Loucy (cell line): ENCODE measurements at regions not wholly inside any gene's neighbourhood (a gene's known extent, or its start where the extent isn't known, plus 50 kb on each side); places are given as distances from the start of the nearest gene placed in this dataset.

ENCODE experiments used
- H2AFZ ChIP-seq: fragments of 200-600 bp; sonication (generic); 2 replicates; pipeline ENCODE4 v1.6.0; 2016; ENCODE audit warnings: antibody characterized with exemption, mild to moderate bottlenecking, low read length, moderate library complexity
- H3F3A ChIP-seq: fragments of 200-600 bp; 2 replicates; pipeline ENCODE4 v1.6.0; 2016; ENCODE audit warnings: antibody characterized with exemption, low read depth, mild to moderate bottlenecking
- H3K27me3 ChIP-seq: fragments of 200-600 bp; sonication (generic); 2 replicates; pipeline ENCODE4 v1.6.1; 2014; ENCODE audit warnings: low read length, mild to moderate bottlenecking; ENCODE audit not compliant: insufficient read depth, poor library complexity, severe bottlenecking
- H3K36me3 ChIP-seq: fragments of 200-600 bp; sonication (generic); 2 replicates; pipeline ENCODE4 v1.6.1; 2016; ENCODE audit warnings: low read length; ENCODE audit not compliant: insufficient read depth
- H3K4me1 ChIP-seq: fragments of 200-600 bp; sonication (generic); 2 replicates; pipeline ENCODE4 v1.5.1; 2014; ENCODE audit warnings: low read length, mild to moderate bottlenecking; ENCODE audit not compliant: insufficient read depth, poor library complexity, severe bottlenecking
- H3K4me2 ChIP-seq: fragments of 200-600 bp; sonication (generic); 2 replicates; pipeline ENCODE4 v1.6.0; 2014; ENCODE audit warnings: antibody characterized with exemption, low read length, low read depth, mild to moderate bottlenecking; ENCODE audit not compliant: poor library complexity, severe bottlenecking
- H3K4me3 ChIP-seq: fragments of 200-600 bp; sonication (generic); 2 replicates; pipeline ENCODE4 v1.5.1; 2014; ENCODE audit warnings: low read length, mild to moderate bottlenecking, mixed read lengths; ENCODE audit not compliant: poor library complexity, severe bottlenecking
- H3K79me2 ChIP-seq: fragments of 200-600 bp; sonication (generic); 2 replicates; pipeline ENCODE4 v1.6.1; 2014; ENCODE audit warnings: low read length; ENCODE audit not compliant: insufficient read depth
- H3K9ac ChIP-seq: fragments of 200-600 bp; sonication (generic); 2 replicates; pipeline ENCODE4 v1.6.0; 2014; ENCODE audit warnings: mild to moderate bottlenecking, low read depth, low read length, moderate library complexity; ENCODE audit not compliant: poor library complexity, severe bottlenecking
- H3K9me2 ChIP-seq: fragments of 200-600 bp; sonication (generic); replicated peaks from 2 replicates; pipeline ENCODE4 v1.6.1; 2016; ENCODE audit warnings: low read depth, low read length, mixed read lengths
- H3K9me3 ChIP-seq: fragments of 200-600 bp; sonication (generic); 2 replicates; pipeline ENCODE4 v1.6.1; 2014; ENCODE audit warnings: mild to moderate bottlenecking, antibody characterized with exemption, low read length, low read depth; ENCODE audit not compliant: insufficient read depth
- H4K20me1 ChIP-seq: fragments of 200-600 bp; sonication (generic); 2 replicates; pipeline ENCODE4 v1.6.0; 2014; ENCODE audit warnings: antibody characterized with exemption, low read length, mild to moderate bottlenecking; ENCODE audit not compliant: insufficient read depth, poor library complexity, severe bottlenecking
- CTCF ChIP-seq: fragments of 200-600 bp; sonication (generic); conservative IDR thresholded peaks from 2 replicates; pipeline ENCODE4 v1.5.1; 2014; ENCODE audit warnings: mild to moderate bottlenecking, antibody characterized with exemption, low read length
- EZH2phosphoT487 ChIP-seq: fragments of 200-600 bp; IDR thresholded peaks from 2 replicates; pipeline ENCODE4 v1.6.1; 2018; ENCODE audit warnings: antibody characterized with exemption, mild to moderate bottlenecking, moderate library complexity, borderline replicate concordance

GRCh38 chr16:17804857-17805256 lies 334.1 kb upstream of the XYLT1 start:
- Histone ChIP-seq H4K20me1 (no peaks in the 10 kb centered on the region), H3F3A (no peaks in the 10 kb centered on the region), H3K4me3 (no peak overlapping the region), H2AFZ (no peak overlapping the region), H3K79me2 (no peaks in the 10 kb centered on the region), H3K36me3 (no peaks in the 10 kb centered on the region), H3K9ac (no peak overlapping the region), H3K9me3 (no peaks in the 10 kb centered on the region), H3K9me2 (no peaks in the 10 kb centered on the region), H3K4me1 (no peaks in the 10 kb centered on the region), H3K4me2 (no peak overlapping the region), H3K27me3 (no peaks in the 10 kb centered on the region)
- TF ChIP-seq EZH2phosphoT487, result no peak
- no peak for TF ChIP-seq CTCF

- Histone ChIP-seq H3K36me3 (no peaks in the 10 kb centered on the region), H3K79me2 (no peaks in the 10 kb centered on the region), H3K9me2 (no peaks in the 10 kb centered on the region), H3K9ac (no peak overlapping the region), H3K27me3 (no peaks in the 10 kb centered on the region), H3K4me2 (no peak overlapping the region), H4K20me1 (no peaks in the 10 kb centered on the region), H2AFZ (no peak overlapping the region), H3K4me1 (no peaks in the 10 kb centered on the region), H3K9me3 (no peaks in the 10 kb centered on the region), H3K4me3 (no peak overlapping the region), H3F3A (no peaks in the 10 kb centered on the region)
- TF ChIP-seq EZH2phosphoT487, result no peak
- no peak for TF ChIP-seq CTCF
Observed at GRCh38 chr16:17803625-17804410, 333.1 kb upstream of the XYLT1 start.

GRCh38 chr16:17802571-17802970 lies 331.8 kb upstream of the XYLT1 start:
- no peaks in the 10 kb centered on the region for H3K9me3 ChIP-seq
- H3K79me2 ChIP-seq, result no peaks in the 10 kb centered on the region
- H3K9ac ChIP-seq, result no peak overlapping the region
- no peaks in the 10 kb centered on the region for H3K27me3 ChIP-seq
- H3K9me2 ChIP-seq, result no peaks in the 10 kb centered on the region
- H3F3A ChIP-seq, result no peaks in the 10 kb centered on the region
- H3K4me3 ChIP-seq, result no peak overlapping the region
- TF ChIP-seq EZH2phosphoT487 (no peak), CTCF (no peak)
- H3K36me3 ChIP-seq, result no peaks in the 10 kb centered on the region
- no peak overlapping the region for H3K4me2 ChIP-seq
- H3K4me1 ChIP-seq, result no peaks in the 10 kb centered on the region
- no peaks in the 10 kb centered on the region for H4K20me1 ChIP-seq
- H2AFZ ChIP-seq, result no peak overlapping the region
